H1 (cell line): ENCODE measurements at regions not wholly inside any gene's neighbourhood (a gene's known extent, or its start where the extent isn't known, plus 50 kb on each side); places are given as distances from the start of the nearest gene placed in this dataset.

Source experiments
- CTCF ChIA-PET: fragments of 300-600 bp; sonication (Branson Sonifier 250); formaldehyde crosslinking; loops from one replicate; lab custom pipeline; 2021; ENCODE audit not compliant: partially characterized antibody; lab: Charles Lee
- POLR2A ChIA-PET: fragments of 300-600 bp; sonication (Branson Sonifier 250); formaldehyde crosslinking; loops from one replicate; lab custom pipeline; 2021; ENCODE audit warnings: inconsistent platforms; ENCODE audit not compliant: partially characterized antibody; lab: Charles Lee
- DNase-seq, 2 experiments: peaks; one replicate each; pipeline versions ENCODE4 v3.0.0 to v3.0.0-alpha.2; 2010 to 2022; ENCODE audit warnings: low spot score in 2 of 2, low read depth in 1 of 2, mixed read lengths in 1 of 2
- FAIRE-seq: peaks from 2 replicates; lab custom pipeline; 2011; peaks lifted over from hg19 to GRCh38; lab: Jason Lieb, UNC
- H2AFZ ChIP-seq: 2 replicates; pipeline ENCODE4 v1.8.1; 2012; ENCODE audit warnings: low read length, inconsistent platforms
- H2AK5ac ChIP-seq: 2 replicates; pipeline ENCODE4 v1.6.1; 2013; ENCODE audit warnings: low read depth, low read length
- H2BK120ac ChIP-seq: replicated peaks from 2 replicates; pipeline ENCODE3; 2013; ENCODE audit warnings: low read depth, low read length, inconsistent platforms
- H2BK12ac ChIP-seq: 2 replicates; pipeline ENCODE4 v1.6.1; 2013; ENCODE audit warnings: low read depth, low read length
- H2BK15ac ChIP-seq: 2 replicates; pipeline ENCODE4 v1.6.1; 2013; ENCODE audit warnings: low read length
- H2BK20ac ChIP-seq: 2 replicates; pipeline ENCODE4 v1.6.1; 2013; ENCODE audit warnings: low read length
- H2BK5ac ChIP-seq: 2 replicates; pipeline ENCODE4 v1.6.1; 2013; ENCODE audit warnings: low read depth, low read length
- H3K14ac ChIP-seq: 2 replicates; pipeline ENCODE4 v1.6.1; 2013; ENCODE audit warnings: inconsistent platforms; ENCODE audit not compliant: insufficient read length
- H3K18ac ChIP-seq: 2 replicates; pipeline ENCODE4 v1.6.1; 2013; ENCODE audit warnings: low read length; ENCODE audit errors: extremely low read depth
- H3K23ac ChIP-seq: 2 replicates; pipeline ENCODE4 v1.6.1; 2013; ENCODE audit warnings: inconsistent platforms; ENCODE audit not compliant: insufficient read length
- H3K23me2 ChIP-seq: 2 replicates; pipeline ENCODE4 v1.6.1; 2013; ENCODE audit warnings: low read depth, low read length
- H3K27ac ChIP-seq: 2 replicates; pipeline ENCODE4 v1.6.1; 2011; ENCODE audit warnings: low read depth, low read length, inconsistent platforms
- H3K27me3 ChIP-seq, 4 experiments: replicated peaks in 1 of 4; 1 replicate in 1 of 4; 2 replicates in 3 of 4; pipeline versions ENCODE4 v1.6.1 to v1.8.1; 2011 to 2013; ENCODE audit warnings: low read length in 3 of 4, mild to moderate bottlenecking in 3 of 4, inconsistent platforms in 2 of 4, mixed read lengths in 2 of 4, moderate library complexity in 1 of 4; ENCODE audit not compliant: control insufficient read depth in 3 of 4, insufficient read depth in 3 of 4; ENCODE audit errors: extremely low read depth in 1 of 4
- H3K36me3 ChIP-seq, 4 experiments: 2 replicates each; pipeline versions ENCODE4 v1.6.1 to v1.8.1; 2011 to 2013; ENCODE audit warnings: mild to moderate bottlenecking in 4 of 4, low read length in 3 of 4, moderate library complexity in 2 of 4, control low read depth in 1 of 4, inconsistent platforms in 1 of 4; ENCODE audit not compliant: insufficient read depth in 4 of 4, control insufficient read depth in 2 of 4
- H3K4ac ChIP-seq: replicated peaks from 2 replicates; pipeline ENCODE3; 2013; ENCODE audit warnings: low read length, low read depth, mixed read lengths, inconsistent platforms; ENCODE audit not compliant: insufficient read length
- H3K4me1 ChIP-seq, 4 experiments: replicated peaks in 1 of 4; 1 replicate in 1 of 4; 2 replicates in 3 of 4; pipeline versions ENCODE4 v1.6.1 to v1.8.1; 2011 to 2013; ENCODE audit warnings: low read length in 3 of 4, inconsistent platforms in 2 of 4, mixed read lengths in 1 of 4; ENCODE audit not compliant: insufficient read depth in 4 of 4, control insufficient read depth in 3 of 4
- H3K4me2 ChIP-seq, 2 experiments: 2 replicates each; pipeline versions ENCODE4 v1.6.1 to v1.8.1; 2011 to 2013; ENCODE audit warnings: low read depth in 2 of 2, low read length in 2 of 2, control low read depth in 1 of 2, inconsistent platforms in 1 of 2, mild to moderate bottlenecking in 1 of 2; ENCODE audit not compliant: insufficient read depth in 1 of 2
- H3K4me3 ChIP-seq, 4 experiments: fragments of 200-600, 300-600 bp in 1 of 4; sonication (generic), shearing (Covaris generic), sonication (Bioruptor Twin) in 1 of 4; 2 replicates each; pipeline versions ENCODE4 v1.5.1 to v1.8.1; 2011 to 2016; ENCODE audit warnings: low read length in 4 of 4, low read depth in 3 of 4, control low read depth in 2 of 4, inconsistent platforms in 2 of 4, mild to moderate bottlenecking in 2 of 4, mixed read lengths in 1 of 4, moderate library complexity in 1 of 4; ENCODE audit not compliant: insufficient read depth in 2 of 4; ENCODE audit errors: extremely low read depth in 1 of 4
- H3K56ac ChIP-seq: replicated peaks from 2 replicates; pipeline ENCODE3; 2013; ENCODE audit warnings: low read depth, mild to moderate bottlenecking, mixed read lengths, low read length, inconsistent platforms; ENCODE audit not compliant: insufficient read length
- H3K79me1 ChIP-seq: 2 replicates; pipeline ENCODE4 v1.6.1; 2013; ENCODE audit warnings: low read depth, low read length, control low read depth
- H3K79me2 ChIP-seq, 2 experiments: 2 replicates each; pipeline versions ENCODE4 v1.6.1 to v1.8.1; 2012 to 2013; ENCODE audit warnings: low read length in 2 of 2, mild to moderate bottlenecking in 2 of 2, inconsistent platforms in 1 of 2; ENCODE audit not compliant: insufficient read depth in 2 of 2, control insufficient read depth in 1 of 2
- H3K9ac ChIP-seq, 4 experiments: replicated peaks in 1 of 4; 1 replicate in 1 of 4; 2 replicates in 3 of 4; pipeline versions ENCODE4 v1.6.1 to v1.8.1; 2011 to 2013; ENCODE audit warnings: low read depth in 3 of 4, low read length in 3 of 4, control low read depth in 2 of 4, mild to moderate bottlenecking in 2 of 4, moderate library complexity in 2 of 4, inconsistent platforms in 1 of 4; ENCODE audit errors: extremely low read depth in 1 of 4
- H3K9me3 ChIP-seq, 2 experiments: 2 replicates each; pipeline versions ENCODE4 v1.6.1 to v1.8.1; 2012 to 2013; ENCODE audit warnings: mild to moderate bottlenecking in 2 of 2, moderate library complexity in 2 of 2, control low read depth in 1 of 2, inconsistent platforms in 1 of 2, low read depth in 1 of 2, low read length in 1 of 2, mixed read lengths in 1 of 2; ENCODE audit not compliant: insufficient read depth in 2 of 2
- H4K20me1 ChIP-seq, 2 experiments: replicated peaks in 1 of 2; 2 replicates each; pipeline versions ENCODE3 to v1.8.1; 2011 to 2013; ENCODE audit warnings: inconsistent platforms in 2 of 2, low read length in 2 of 2, mild to moderate bottlenecking in 1 of 2; ENCODE audit not compliant: insufficient read depth in 2 of 2, control insufficient read depth in 1 of 2
- H4K5ac ChIP-seq: 2 replicates; pipeline ENCODE4 v1.6.1; 2013; ENCODE audit warnings: low read length, low read depth, mixed read lengths, inconsistent platforms; ENCODE audit not compliant: insufficient read length
- H4K8ac ChIP-seq: 2 replicates; pipeline ENCODE4 v1.8.0; 2013; ENCODE audit warnings: mild to moderate bottlenecking, moderate library complexity, low read length, inconsistent platforms; ENCODE audit not compliant: insufficient read depth; ENCODE audit errors: extremely low read depth
- H4K91ac ChIP-seq: replicated peaks from 2 replicates; pipeline ENCODE3; 2013; ENCODE audit warnings: low read length, mixed read lengths, inconsistent platforms; ENCODE audit not compliant: insufficient read length
- HDAC6 ChIP-seq: IDR thresholded peaks from one replicate; pipeline ENCODE4 v1.7.1; 2012; ENCODE audit warnings: low read depth, mild to moderate bottlenecking, inconsistent platforms, low read length, moderate library complexity
- POLR2A ChIP-seq, 2 experiments: IDR thresholded peaks; 1 replicate in 1 of 2; 2 replicates in 1 of 2; pipeline ENCODE4 v1.6.1; 2011; ENCODE audit warnings: low read depth in 2 of 2, low read length in 2 of 2, mild to moderate bottlenecking in 2 of 2; ENCODE audit errors: control extremely low read depth in 1 of 2
- RNF2 ChIP-seq: fragments of 200-900, 300-1000 bp; sonication (generic); IDR thresholded peaks from 2 replicates; pipeline ENCODE4 v1.7.1; 2016; ENCODE audit warnings: borderline replicate concordance, low read depth, mild to moderate bottlenecking, antibody characterized with exemption, low read length; ENCODE audit not compliant: poor library complexity, severe bottlenecking; ENCODE audit errors: missing control alignments
- TCF12 ChIP-seq: IDR thresholded peaks from 2 replicates; pipeline ENCODE4 v1.6.1; 2011; ENCODE audit warnings: low read depth, mild to moderate bottlenecking, low read length
- WGBS, 2 experiments: shearing (Covaris generic) in 1 of 2; methylation state at CpG; one replicate each; pipeline versions ENCODE4 v1.1.6 to v1.1.7; 2013 to 2015; ENCODE audit warnings: low lambda C conversion rate in 2 of 2, mixed read lengths in 2 of 2, inconsistent platforms in 1 of 2, low coverage in 1 of 2, missing lambda C conversion rate in 1 of 2; ENCODE audit not compliant: insufficient replicate concordance in 2 of 2, insufficient coverage in 1 of 2, insufficient read length in 1 of 2; ENCODE audit errors: extremely low coverage in 1 of 2, missing lambda C conversion rate in 1 of 2; 5-methylcytosine and 5-hydroxymethylcytosine counted together

- no peak overlapping the region for H3K23ac ChIP-seq
- H4K5ac ChIP-seq, result no peak overlapping the region
- no peak overlapping the region for H2BK120ac ChIP-seq
- H3K79me1 ChIP-seq, result no peaks in the 10 kb centered on the region
- H3K27me3 ChIP-seq, result no peaks in the 10 kb centered on the region
- H3K36me3 ChIP-seq, result no peaks in the 10 kb centered on the region
- no peak overlapping the region for H3K4me2 ChIP-seq
- 96% methylated on average over 21 of the region's 37 CpGs; no CpG with 5 or more reads in 1 of the 2 experiments for WGBS, 2 experiments
- no peaks in the 10 kb centered on the region for H3K79me2 ChIP-seq
- H3K56ac ChIP-seq, result no peak overlapping the region
- no peaks in the 10 kb centered on the region for H3K4me1 ChIP-seq
- H3K14ac ChIP-seq, result no peak overlapping the region
- no peak overlapping the region for H4K91ac ChIP-seq
- H3K18ac ChIP-seq, result no peak overlapping the region
- CTCF ChIA-PET, result no interaction called here
- no peak overlapping the region for H2BK12ac ChIP-seq
- no peak overlapping the region for H3K9ac ChIP-seq
- H3K23me2 ChIP-seq, result no peaks in the 10 kb centered on the region
- no peaks in the 10 kb centered on the region for H4K20me1 ChIP-seq
- H2AFZ ChIP-seq, result no peak overlapping the region
- POLR2A ChIA-PET, result no interaction called here
- no peak overlapping the region for H2BK5ac ChIP-seq
- H3K4me3 ChIP-seq, result no peak overlapping the region
- no peak overlapping the region for H2BK20ac ChIP-seq
- no peak overlapping the region for H2AK5ac ChIP-seq
- no peak overlapping the region for H3K27ac ChIP-seq
- DNase-seq (peak in 1 of 2 experiments; percentile 43), FAIRE-seq (no peak)
- H3K4ac ChIP-seq, result no peak overlapping the region
- no peak overlapping the region for H2BK15ac ChIP-seq
- peaks cover 41 to 70% of the 10 kb centered on the region in 2 experiments for H3K9me3 ChIP-seq
- H4K8ac ChIP-seq, result peak overlapping the region; percentile 14; the same call in 1 of the 2 replicates
- no peak for TF ChIP-seq POLR2A (IDR thresholded peaks at IDR 0.05; ENCODE audit: control extremely low read depth in 1 of 2, low read depth in 2 of 2, low read length in 2 of 2)
- no peak for TF ChIP-seq TCF12
- TF ChIP-seq RNF2, result no peak
- no peak for TF ChIP-seq HDAC6
These were observed 156.3 kb downstream of the ZNF248 start for GRCh38 chr10:37700886-37701780.
